ENCODE measurements at regions not wholly inside any gene's neighbourhood (a gene's known extent, or its start where the extent isn't known, plus 50 kb on each side); places are given as distances from the start of the nearest gene placed in this dataset.

GRCh38 chr17:36702636-36703035, 101.3 kb downstream of the MRM1 start:
- no peak for TF ChIP-seq SUZ12 (IDR thresholded peaks at IDR 0.05; ENCODE audit: extremely low read depth, insufficient read depth, insufficient read length)
- no peak for TF ChIP-seq YY1 (IDR thresholded peaks at IDR 0.05; ENCODE audit: insufficient read depth, insufficient read length)
- no peak for TF ChIP-seq ZNF274 (IDR thresholded peaks at IDR 0.05; ENCODE audit: low read depth, low read length)

Measured in NT2/D1 (cell line).